Trophoblast cell (in vitro differentiated cells and primary cell): ENCODE measurements at regions not wholly inside any gene's neighbourhood (a gene's known extent, or its start where the extent isn't known, plus 50 kb on each side); places are given as distances from the start of the nearest gene placed in this dataset.

Source experiments
- DNase-seq, 2 donors: peaks; one replicate each; pipeline ENCODE4 v3.0.0-alpha.2; 2016
- H2AFZ ChIP-seq: 2 replicates; pipeline ENCODE4 v1.6.1; 2013; ENCODE audit warnings: low read length, moderate library complexity, mild to moderate bottlenecking; ENCODE audit not compliant: insufficient read depth, poor library complexity
- H2AK5ac ChIP-seq: 2 replicates; pipeline ENCODE4 v1.6.1; 2013; ENCODE audit warnings: mild to moderate bottlenecking, low read length
- H2BK120ac ChIP-seq: 2 replicates; pipeline ENCODE4 v1.6.1; 2013; ENCODE audit warnings: low read length, mild to moderate bottlenecking, moderate library complexity; ENCODE audit not compliant: insufficient read depth, poor library complexity
- H2BK12ac ChIP-seq: 2 replicates; pipeline ENCODE4 v1.6.1; 2013; ENCODE audit warnings: mild to moderate bottlenecking, low read length, moderate library complexity
- H2BK5ac ChIP-seq: 2 replicates; pipeline ENCODE4 v1.6.1; 2013; ENCODE audit warnings: low read length, low read depth, moderate library complexity, mild to moderate bottlenecking; ENCODE audit not compliant: poor library complexity
- H3K14ac ChIP-seq: 2 replicates; pipeline ENCODE4 v1.6.1; 2013; ENCODE audit warnings: mild to moderate bottlenecking, low read length
- H3K18ac ChIP-seq: 2 replicates; pipeline ENCODE4 v1.6.1; 2013; ENCODE audit warnings: mild to moderate bottlenecking, low read length
- H3K23ac ChIP-seq: 2 replicates; pipeline ENCODE4 v1.6.1; 2013; ENCODE audit warnings: low read length
- H3K27ac ChIP-seq: 2 replicates; pipeline ENCODE4 v1.5.1; 2013; ENCODE audit warnings: low read depth, mild to moderate bottlenecking, inconsistent platforms, low read length, moderate library complexity
- H3K27me3 ChIP-seq: 2 replicates; pipeline ENCODE4 v1.6.1; 2013; ENCODE audit warnings: inconsistent platforms, mild to moderate bottlenecking, low read length, moderate library complexity; ENCODE audit not compliant: insufficient read depth
- H3K36me3 ChIP-seq, 2 experiments: 1 replicate in 1 of 2; 2 replicates in 1 of 2; pipeline ENCODE4 v1.6.1; 2013; ENCODE audit warnings: low read length in 2 of 2, mild to moderate bottlenecking in 2 of 2, moderate library complexity in 1 of 2; ENCODE audit not compliant: insufficient read depth in 2 of 2, control insufficient read depth in 1 of 2
- H3K4ac ChIP-seq: 2 replicates; pipeline ENCODE4 v1.6.1; 2013; ENCODE audit warnings: low read depth, mild to moderate bottlenecking, low read length, moderate library complexity
- H3K4me1 ChIP-seq, 2 experiments: 1 replicate in 1 of 2; 2 replicates in 1 of 2; pipeline ENCODE4 v1.6.1; 2013; ENCODE audit warnings: low read length in 2 of 2, mild to moderate bottlenecking in 2 of 2, moderate library complexity in 1 of 2; ENCODE audit not compliant: insufficient read depth in 2 of 2, control insufficient read depth in 1 of 2
- H3K4me2 ChIP-seq: 2 replicates; pipeline ENCODE4 v1.6.1; 2013; ENCODE audit warnings: inconsistent platforms, mild to moderate bottlenecking, low read length, moderate library complexity
- H3K4me3 ChIP-seq: 2 replicates; pipeline ENCODE4 v1.5.1; 2013; ENCODE audit warnings: mild to moderate bottlenecking, low read depth, low read length, inconsistent platforms
- H3K79me1 ChIP-seq: one replicate; pipeline ENCODE4 v1.6.1; 2013; ENCODE audit warnings: low read length
- H3K79me2 ChIP-seq: 2 replicates; pipeline ENCODE4 v1.6.1; 2013; ENCODE audit warnings: low read length, mild to moderate bottlenecking; ENCODE audit not compliant: control insufficient read depth, insufficient read depth, poor library complexity
- H3K9ac ChIP-seq: 2 replicates; pipeline ENCODE4 v1.6.1; 2013; ENCODE audit warnings: mild to moderate bottlenecking, low read length
- H3K9me3 ChIP-seq: 2 replicates; pipeline ENCODE4 v1.6.1; 2013; ENCODE audit warnings: low read depth, mild to moderate bottlenecking, control low read depth, inconsistent platforms, low read length; ENCODE audit not compliant: insufficient read depth
- H4K12ac ChIP-seq: 2 replicates; pipeline ENCODE4 v1.6.1; 2013; ENCODE audit warnings: low read depth, mild to moderate bottlenecking, low read length, moderate library complexity
- H4K8ac ChIP-seq: 2 replicates; pipeline ENCODE4 v1.6.1; 2013; ENCODE audit warnings: low read depth, mild to moderate bottlenecking, low read length, moderate library complexity
- H4K91ac ChIP-seq: one replicate; pipeline ENCODE4 v1.6.1; 2013; ENCODE audit warnings: low read depth, mild to moderate bottlenecking, low read length, moderate library complexity
- WGBS: extraction: QIAGEN DNeasy Blood & Tissue Kit; methylation state at CpG from one replicate; pipeline ENCODE4 v1.1.7; 2013; ENCODE audit warnings: missing lambda C conversion rate; ENCODE audit not compliant: insufficient read length, insufficient coverage; ENCODE audit errors: extremely low coverage; 5-methylcytosine and 5-hydroxymethylcytosine counted together

- WGBS: 100% methylated on average over 1 of the region's 5 CpGs
- no peak overlapping the region for H3K4me2 ChIP-seq
These were observed 185.0 kb upstream of the COBL start for GRCh38 chr7:51501620-51502019.

GRCh38 chr7:51482976-51483375 lies 166.4 kb upstream of the COBL start:
- Histone ChIP-seq H3K4me2 (no peak overlapping the region), H3K4me3 (no peak overlapping the region), H3K9ac (no peak overlapping the region), H3K79me2 (no peaks in the 10 kb centered on the region), H3K27ac (no peak overlapping the region), H3K9me3 (no peaks in the 10 kb centered on the region), H3K79me1 (no peaks in the 10 kb centered on the region), H3K18ac (no peak overlapping the region), H2BK120ac (no peak overlapping the region), H3K14ac (no peak overlapping the region), H3K4ac (no peak overlapping the region), H3K23ac (no peak overlapping the region), H3K36me3 (no peaks in the 10 kb centered on the region), H4K12ac (no peak overlapping the region), H2BK5ac (no peak overlapping the region), H3K27me3 (no peaks in the 10 kb centered on the region), H4K91ac (no peak overlapping the region), H2AFZ (no peak overlapping the region), H2AK5ac (no peak overlapping the region), H3K4me1 (no peaks in the 10 kb centered on the region), H2BK12ac (no peak overlapping the region), H4K8ac (no peak overlapping the region)
- no CpG with 5 or more reads among the region's 2 CpGs for WGBS
- DNase-seq: no peak

More at GRCh38 chr7:51501620-51502019, 185.0 kb upstream of the COBL start:
- no peak overlapping the region for H2BK5ac ChIP-seq
- no peak overlapping the region for H2BK12ac ChIP-seq
- H3K14ac ChIP-seq: no peak overlapping the region
- no peak overlapping the region for H4K8ac ChIP-seq
- no peak overlapping the region for H4K91ac ChIP-seq
- no peak overlapping the region for H2AK5ac ChIP-seq
- no peak overlapping the region for H2BK120ac ChIP-seq
- no peaks in the 10 kb centered on the region for H3K9me3 ChIP-seq
- no peak overlapping the region for H2AFZ ChIP-seq
- H4K12ac ChIP-seq: no peak overlapping the region
- H3K23ac ChIP-seq: no peak overlapping the region
- no peak overlapping the region for H3K9ac ChIP-seq
- H3K27ac ChIP-seq: no peak overlapping the region
- H3K79me2 ChIP-seq: no peaks in the 10 kb centered on the region
- no peak overlapping the region for H3K4me3 ChIP-seq
- no peak for DNase-seq
- H3K36me3 ChIP-seq: no peaks in the 10 kb centered on the region
- no peaks in the 10 kb centered on the region for H3K79me1 ChIP-seq
- no peaks in the 10 kb centered on the region for H3K27me3 ChIP-seq
- no peak overlapping the region for H3K18ac ChIP-seq
- no peak overlapping the region for H3K4ac ChIP-seq
- no peaks in the 10 kb centered on the region for H3K4me1 ChIP-seq

- H3K23ac ChIP-seq: no peak overlapping the region
- WGBS: no CpG with 5 or more reads among the region's 3 CpGs
- DNase-seq: no peak
- H3K4me2 ChIP-seq: no peak overlapping the region
- no peak overlapping the region for H4K8ac ChIP-seq
- peaks cover 4% of the 10 kb centered on the region for H3K9me3 ChIP-seq
- H3K14ac ChIP-seq: no peak overlapping the region
- H3K9ac ChIP-seq: no peak overlapping the region
- no peaks in the 10 kb centered on the region for H3K4me1 ChIP-seq
- H3K79me1 ChIP-seq: no peaks in the 10 kb centered on the region
- no peak overlapping the region for H2AFZ ChIP-seq
- no peak overlapping the region for H2BK12ac ChIP-seq
- H4K12ac ChIP-seq: no peak overlapping the region
- no peak overlapping the region for H2BK120ac ChIP-seq
- no peak overlapping the region for H2BK5ac ChIP-seq
- H4K91ac ChIP-seq: no peak overlapping the region
- H3K79me2 ChIP-seq: no peaks in the 10 kb centered on the region
- no peaks in the 10 kb centered on the region for H3K27me3 ChIP-seq
- H3K4me3 ChIP-seq: no peak overlapping the region
- H2AK5ac ChIP-seq: no peak overlapping the region
- no peak overlapping the region for H3K4ac ChIP-seq
- no peaks in the 10 kb centered on the region for H3K36me3 ChIP-seq
- H3K18ac ChIP-seq: no peak overlapping the region
- H3K27ac ChIP-seq: no peak overlapping the region
These were observed 164.8 kb upstream of the COBL start for GRCh38 chr7:51481421-51481820.

- Histone ChIP-seq H3K27me3 (no peaks in the 10 kb centered on the region), H2AK5ac (no peak overlapping the region), H3K4me1 (no peaks in the 10 kb centered on the region), H2BK120ac (no peak overlapping the region), H3K4ac (no peak overlapping the region), H3K79me1 (no peaks in the 10 kb centered on the region), H3K79me2 (no peaks in the 10 kb centered on the region), H4K8ac (no peak overlapping the region), H3K36me3 (no peaks in the 10 kb centered on the region), H3K23ac (no peak overlapping the region), H2BK5ac (no peak overlapping the region), H3K4me3 (no peak overlapping the region), H3K9me3 (peaks cover 7% of the 10 kb centered on the region), H4K91ac (no peak overlapping the region), H4K12ac (no peak overlapping the region), H3K18ac (no peak overlapping the region), H3K4me2 (no peak overlapping the region), H2AFZ (no peak overlapping the region), H3K9ac (no peak overlapping the region), H2BK12ac (no peak overlapping the region), H3K14ac (no peak overlapping the region), H3K27ac (no peak overlapping the region)
- no CpG with 5 or more reads among the region's 17 CpGs for WGBS
- peak in 1 of 2 donors; percentile 12 for DNase-seq
These were observed 161.2 kb upstream of the COBL start for GRCh38 chr7:51477819-51478218.
